ENCODE measurements at regions not wholly inside any gene's neighbourhood (a gene's known extent, or its start where the extent isn't known, plus 50 kb on each side); places are given as distances from the start of the nearest gene placed in this dataset.

DNA sequence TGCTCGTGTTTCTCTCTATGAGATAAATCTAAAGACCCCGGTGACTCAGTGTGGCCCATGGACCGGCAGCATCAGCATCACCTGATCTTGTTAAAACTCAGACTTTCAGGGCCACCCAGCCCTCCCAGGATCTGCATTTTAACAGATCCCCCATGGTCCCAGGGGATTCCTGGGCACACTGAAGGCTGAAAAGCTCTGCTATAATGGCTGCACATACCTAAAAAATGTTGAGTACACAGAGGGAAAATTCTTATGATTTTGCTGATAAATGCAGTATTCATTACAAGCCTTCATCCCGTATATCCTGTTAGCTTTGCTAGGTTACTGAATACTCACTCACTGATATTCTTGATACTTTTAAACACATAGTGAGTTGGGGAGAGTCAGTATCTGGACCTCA, 200.5 kb downstream of the MYLK4 start:
- intact Hi-C loops (cut with DNase I), result no loop called here
- H3K27ac ChIP-seq (ENCODE audit: low read depth in 2 of 2, low read length in 2 of 2), result no peak overlapping the region
- peaks cover 0 to 8% (median 0%) of the 10 kb centered on the region in 3 donors for H3K9me3 ChIP-seq (ENCODE audit: control insufficient read depth in 2 of 3, insufficient read depth in 1 of 3, low read length in 3 of 3)
- no peak for FAIRE-seq
- H3K27me3 ChIP-seq (ENCODE audit: control insufficient read depth, insufficient read depth, low read length), result no peaks in the 10 kb centered on the region
- TF ChIP-seq, protein P1, sequence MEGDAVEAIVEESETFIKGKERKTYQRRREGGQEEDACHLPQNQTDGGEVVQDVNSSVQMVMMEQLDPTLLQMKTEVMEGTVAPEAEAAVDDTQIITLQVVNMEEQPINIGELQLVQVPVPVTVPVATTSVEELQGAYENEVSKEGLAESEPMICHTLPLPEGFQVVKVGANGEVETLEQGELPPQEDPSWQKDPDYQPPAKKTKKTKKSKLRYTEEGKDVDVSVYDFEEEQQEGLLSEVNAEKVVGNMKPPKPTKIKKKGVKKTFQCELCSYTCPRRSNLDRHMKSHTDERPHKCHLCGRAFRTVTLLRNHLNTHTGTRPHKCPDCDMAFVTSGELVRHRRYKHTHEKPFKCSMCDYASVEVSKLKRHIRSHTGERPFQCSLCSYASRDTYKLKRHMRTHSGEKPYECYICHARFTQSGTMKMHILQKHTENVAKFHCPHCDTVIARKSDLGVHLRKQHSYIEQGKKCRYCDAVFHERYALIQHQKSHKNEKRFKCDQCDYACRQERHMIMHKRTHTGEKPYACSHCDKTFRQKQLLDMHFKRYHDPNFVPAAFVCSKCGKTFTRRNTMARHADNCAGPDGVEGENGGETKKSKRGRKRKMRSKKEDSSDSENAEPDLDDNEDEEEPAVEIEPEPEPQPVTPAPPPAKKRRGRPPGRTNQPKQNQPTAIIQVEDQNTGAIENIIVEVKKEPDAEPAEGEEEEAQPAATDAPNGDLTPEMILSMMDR (IDR thresholded peaks at IDR 0.05; ENCODE audit: borderline replicate concordance, extremely low read depth, insufficient read depth), result no peak
- H3K4me3 ChIP-seq (ENCODE audit: low read length in 3 of 3), result no peak overlapping the region
- H3K4me1 ChIP-seq (ENCODE audit: control insufficient read depth in 2 of 3, insufficient read depth in 2 of 3, low read depth in 1 of 3, low read length in 3 of 3), result no peaks in the 10 kb centered on the region
- DNase-seq, result no peak
- no peaks in the 10 kb centered on the region for H3K36me3 ChIP-seq (ENCODE audit: control insufficient read depth in 2 of 3, insufficient read depth in 3 of 3, low read length in 3 of 3)
- no peak overlapping the region for H3K9ac ChIP-seq (ENCODE audit: low read length in 3 of 3)

DNA sequence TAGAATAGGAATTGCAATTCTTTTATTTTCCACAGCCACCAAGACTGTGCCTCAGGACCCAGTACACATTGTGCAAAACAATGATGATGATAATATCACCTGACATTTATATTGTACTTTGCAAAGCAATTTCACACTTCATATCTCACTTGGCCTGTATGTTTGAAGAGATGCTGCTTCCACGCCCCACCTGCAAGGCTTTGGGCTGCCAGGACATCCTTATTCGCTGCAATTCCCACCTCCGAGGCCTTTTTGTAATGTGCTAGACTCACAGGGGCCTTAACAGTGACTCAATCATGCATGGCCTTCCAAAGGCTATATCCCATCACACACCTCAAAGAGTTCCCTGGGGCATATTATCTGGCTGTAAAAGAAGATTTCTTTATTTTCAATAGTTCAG, 200.9 kb downstream of the MYLK4 start:
- Histone ChIP-seq H3K4me1 (ENCODE audit: control insufficient read depth in 2 of 3, insufficient read depth in 2 of 3, low read depth in 1 of 3, low read length in 3 of 3) (no peaks in the 10 kb centered on the region), H3K4me3 (ENCODE audit: low read length in 3 of 3) (no peak overlapping the region), H3K9ac (ENCODE audit: low read length in 3 of 3) (no peak overlapping the region), H3K9me3 (ENCODE audit: control insufficient read depth in 2 of 3, insufficient read depth in 1 of 3, low read length in 3 of 3) (peaks cover 0 to 8% (median 0%) of the 10 kb centered on the region in 3 donors), H3K36me3 (ENCODE audit: control insufficient read depth in 2 of 3, insufficient read depth in 3 of 3, low read length in 3 of 3) (no peaks in the 10 kb centered on the region), H3K27ac (ENCODE audit: low read depth in 2 of 2, low read length in 2 of 2) (no peak overlapping the region), H3K27me3 (ENCODE audit: control insufficient read depth, insufficient read depth, low read length) (no peaks in the 10 kb centered on the region)
- FAIRE-seq (no peak), DNase-seq (no peak)
- intact Hi-C loops (cut with DNase I), result no loop called here
- TF ChIP-seq, protein P1 (IDR thresholded peaks at IDR 0.05; ENCODE audit: borderline replicate concordance, extremely low read depth, insufficient read depth), result no peak

DNA sequence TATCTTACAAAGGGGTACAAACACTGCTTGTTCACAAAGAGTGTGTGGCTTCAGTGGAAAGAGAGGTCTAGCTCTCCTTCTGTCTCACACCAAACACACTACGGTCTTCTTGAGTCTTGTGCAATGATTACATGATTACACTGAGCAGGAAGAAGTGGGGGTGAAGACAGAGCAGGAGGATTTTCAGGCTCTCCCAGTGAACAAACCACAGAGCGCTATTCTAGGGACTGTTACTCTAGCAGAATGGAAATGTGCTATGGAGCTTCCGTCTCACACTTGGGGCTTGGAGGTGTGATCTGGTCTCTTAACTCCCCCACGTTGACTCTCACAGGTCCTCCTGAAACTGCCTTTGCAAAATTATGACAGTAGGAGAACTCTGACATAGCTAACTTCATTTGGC, 203.4 kb downstream of the MYLK4 start:
- DNase-seq, result no peak
- Histone ChIP-seq H3K9ac (ENCODE audit: low read length in 3 of 3) (no peak overlapping the region), H3K36me3 (ENCODE audit: control insufficient read depth in 2 of 3, insufficient read depth in 3 of 3, low read length in 3 of 3) (no peaks in the 10 kb centered on the region), H3K27me3 (ENCODE audit: control insufficient read depth, insufficient read depth, low read length) (no peaks in the 10 kb centered on the region), H3K4me1 (ENCODE audit: control insufficient read depth in 2 of 3, insufficient read depth in 2 of 3, low read depth in 1 of 3, low read length in 3 of 3) (no peaks in the 10 kb centered on the region), H3K9me3 (ENCODE audit: control insufficient read depth in 2 of 3, insufficient read depth in 1 of 3, low read length in 3 of 3) (peaks cover 0 to 8% (median 0%) of the 10 kb centered on the region in 3 donors), H3K27ac (ENCODE audit: low read depth in 2 of 2, low read length in 2 of 2) (no peak overlapping the region), H3K4me3 (ENCODE audit: low read length in 3 of 3) (no peak overlapping the region)
- TF ChIP-seq, protein P1 (IDR thresholded peaks at IDR 0.05; ENCODE audit: borderline replicate concordance, extremely low read depth, insufficient read depth), result no peak
- intact Hi-C loops (cut with DNase I), result no loop called here
- no peak for FAIRE-seq

DNA sequence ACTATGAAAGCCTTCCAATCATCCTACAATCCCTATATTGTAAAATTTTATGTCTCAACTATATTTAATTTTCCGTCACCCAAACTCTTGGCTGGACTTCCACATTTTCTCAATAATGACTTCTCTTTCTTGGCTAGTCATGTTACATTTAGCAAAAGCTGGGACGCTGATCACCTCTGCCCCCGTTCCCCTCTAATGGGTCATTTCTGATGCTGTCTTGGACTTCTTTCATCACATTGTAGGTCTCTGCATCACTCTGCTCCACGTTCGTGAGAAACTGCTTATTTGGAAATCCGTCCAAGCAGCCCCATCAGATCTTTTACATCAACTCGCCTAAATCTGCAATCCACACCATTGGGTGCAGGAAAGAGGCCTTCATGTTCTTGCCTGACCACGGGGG, 203.8 kb downstream of the MYLK4 start:
- Histone ChIP-seq H3K27ac (ENCODE audit: low read depth in 2 of 2, low read length in 2 of 2) (no peak overlapping the region), H3K36me3 (ENCODE audit: control insufficient read depth in 2 of 3, insufficient read depth in 3 of 3, low read length in 3 of 3) (no peaks in the 10 kb centered on the region), H3K9ac (ENCODE audit: low read length in 3 of 3) (no peak overlapping the region), H3K4me1 (ENCODE audit: control insufficient read depth in 2 of 3, insufficient read depth in 2 of 3, low read depth in 1 of 3, low read length in 3 of 3) (no peaks in the 10 kb centered on the region), H3K27me3 (ENCODE audit: control insufficient read depth, insufficient read depth, low read length) (no peaks in the 10 kb centered on the region), H3K9me3 (ENCODE audit: control insufficient read depth in 2 of 3, insufficient read depth in 1 of 3, low read length in 3 of 3) (peaks cover 0 to 8% (median 0%) of the 10 kb centered on the region in 3 donors), H3K4me3 (ENCODE audit: low read length in 3 of 3) (no peak overlapping the region)
- TF ChIP-seq, protein P1 (IDR thresholded peaks at IDR 0.05; ENCODE audit: borderline replicate concordance, extremely low read depth, insufficient read depth), result no peak
- intact Hi-C loops (cut with DNase I), result no loop called here
- DNase-seq, result no peak
- FAIRE-seq, result no peak

All from kidney (tissue), 13 donors.